ENCODE measurements at regions not wholly inside any gene's neighbourhood (a gene's known extent, or its start where the extent isn't known, plus 50 kb on each side); places are given as distances from the start of the nearest gene placed in this dataset.

- no peak for ATAC-seq (ENCODE audit: insufficient number of reproducible peaks, low FRiP score, low read depth)
These were observed 960.0 kb downstream of the DIPK2A start for GRCh38 chr3:144931590-144931989.

GRCh38 chr3:144942093-144942837 lies 970.6 kb downstream of the DIPK2A start:
- Histone ChIP-seq H3K36me3 (no peaks in the 10 kb centered on the region), H3K4me1 (ENCODE audit: control insufficient read depth in 1 of 2, low read depth in 2 of 2) (no peaks in the 10 kb centered on the region), H3K9me3 (no peaks in the 10 kb centered on the region), H3K27ac (no peak overlapping the region), H3K27me3 (replicated peaks; ENCODE audit: insufficient read depth) (no peaks in the 10 kb centered on the region), H3K4me3 (no peak overlapping the region)
- no peak for DNase-seq (ENCODE audit: low spot score)
- no peak for TF ChIP-seq CTCF (IDR thresholded peaks at IDR 0.05)
- no peak for ATAC-seq (ENCODE audit: insufficient number of reproducible peaks, low FRiP score, low read depth)

More at GRCh38 chr3:144931590-144931989, 960.0 kb downstream of the DIPK2A start:
- Histone ChIP-seq H3K9me3 (no peaks in the 10 kb centered on the region), H3K27me3 (replicated peaks; ENCODE audit: insufficient read depth) (no peaks in the 10 kb centered on the region), H3K4me1 (ENCODE audit: control insufficient read depth in 1 of 2, low read depth in 2 of 2) (no peaks in the 10 kb centered on the region), H3K4me3 (no peak overlapping the region), H3K36me3 (no peaks in the 10 kb centered on the region), H3K27ac (no peak overlapping the region)
- no peak for TF ChIP-seq CTCF (IDR thresholded peaks at IDR 0.05)
- no peak for DNase-seq (ENCODE audit: low spot score)

- TF ChIP-seq CTCF (IDR thresholded peaks at IDR 0.05) = no peak
- DNase-seq (ENCODE audit: low spot score) (no peak), ATAC-seq (ENCODE audit: insufficient number of reproducible peaks, low FRiP score, low read depth) (no peak)
- H3K27me3 ChIP-seq (replicated peaks; ENCODE audit: insufficient read depth) = no peaks in the 10 kb centered on the region
- no peak overlapping the region for H3K4me3 ChIP-seq
- no peaks in the 10 kb centered on the region for H3K36me3 ChIP-seq
- no peaks in the 10 kb centered on the region for H3K4me1 ChIP-seq (ENCODE audit: control insufficient read depth in 1 of 2, low read depth in 2 of 2)
- no peaks in the 10 kb centered on the region for H3K9me3 ChIP-seq
- no peak overlapping the region for H3K27ac ChIP-seq
These were observed 971.2 kb downstream of the DIPK2A start for GRCh38 chr3:144942838-144943197.

- Histone ChIP-seq H3K9me3 (no peaks in the 10 kb centered on the region), H3K4me3 (no peak overlapping the region), H3K27me3 (replicated peaks; ENCODE audit: insufficient read depth) (no peaks in the 10 kb centered on the region), H3K27ac (no peak overlapping the region), H3K4me1 (ENCODE audit: control insufficient read depth in 1 of 2, low read depth in 2 of 2) (no peaks in the 10 kb centered on the region), H3K36me3 (no peaks in the 10 kb centered on the region)
- no peak for DNase-seq (ENCODE audit: low spot score)
- TF ChIP-seq CTCF (IDR thresholded peaks at IDR 0.05) = no peak
- ATAC-seq (ENCODE audit: insufficient number of reproducible peaks, low FRiP score, low read depth) = no peak
These were observed 976.3 kb downstream of the DIPK2A start for GRCh38 chr3:144947895-144948294.

- Histone ChIP-seq H3K36me3 (no peaks in the 10 kb centered on the region), H3K27ac (no peak overlapping the region), H3K4me3 (no peak overlapping the region), H3K4me1 (ENCODE audit: control insufficient read depth in 1 of 2, low read depth in 2 of 2) (no peaks in the 10 kb centered on the region), H3K9me3 (no peaks in the 10 kb centered on the region), H3K27me3 (replicated peaks; ENCODE audit: insufficient read depth) (no peaks in the 10 kb centered on the region)
- no peak for ATAC-seq (ENCODE audit: insufficient number of reproducible peaks, low FRiP score, low read depth)
- TF ChIP-seq CTCF (IDR thresholded peaks at IDR 0.05) = no peak
- no peak for DNase-seq (ENCODE audit: low spot score)
These were observed 977.1 kb downstream of the DIPK2A start for GRCh38 chr3:144948711-144949110.
